SJCRH30 (cell line): ENCODE measurements at regions not wholly inside any gene's neighbourhood (a gene's known extent, or its start where the extent isn't known, plus 50 kb on each side); places are given as distances from the start of the nearest gene placed in this dataset.

Experiments
- DNase-seq, 2 experiments: peaks; one replicate each; pipeline ENCODE4 v3.0.0-alpha.2; 2015 to 2020
- H3K27ac ChIP-seq: fragments of 250-450 bp; sonication (Bioruptor Pico); 2 replicates; pipeline ENCODE4 v1.5.1; 2020; ENCODE audit warnings: mild to moderate bottlenecking, moderate library complexity
- H3K27me3 ChIP-seq: fragments of 250-450 bp; sonication (Bioruptor Pico); 2 replicates; pipeline ENCODE4 v1.5.1; 2020; ENCODE audit warnings: mild to moderate bottlenecking, moderate library complexity
- H3K36me3 ChIP-seq: fragments of 250-450 bp; sonication (Bioruptor Pico); 2 replicates; pipeline ENCODE4 v1.5.1; 2020; ENCODE audit warnings: mild to moderate bottlenecking, moderate library complexity
- H3K4me1 ChIP-seq: fragments of 250-450 bp; sonication (Bioruptor Pico); 2 replicates; pipeline ENCODE4 v1.5.1; 2020; ENCODE audit warnings: mild to moderate bottlenecking, moderate library complexity
- H3K4me3 ChIP-seq: fragments of 250-450 bp; sonication (Bioruptor Pico); 2 replicates; pipeline ENCODE4 v1.5.1; 2020; ENCODE audit warnings: mild to moderate bottlenecking, moderate library complexity
- H3K9me3 ChIP-seq: fragments of 250-450 bp; sonication (Bioruptor Pico); replicated peaks from 2 replicates; pipeline ENCODE4 v1.5.1; 2020; ENCODE audit warnings: mild to moderate bottlenecking, moderate library complexity

DNA sequence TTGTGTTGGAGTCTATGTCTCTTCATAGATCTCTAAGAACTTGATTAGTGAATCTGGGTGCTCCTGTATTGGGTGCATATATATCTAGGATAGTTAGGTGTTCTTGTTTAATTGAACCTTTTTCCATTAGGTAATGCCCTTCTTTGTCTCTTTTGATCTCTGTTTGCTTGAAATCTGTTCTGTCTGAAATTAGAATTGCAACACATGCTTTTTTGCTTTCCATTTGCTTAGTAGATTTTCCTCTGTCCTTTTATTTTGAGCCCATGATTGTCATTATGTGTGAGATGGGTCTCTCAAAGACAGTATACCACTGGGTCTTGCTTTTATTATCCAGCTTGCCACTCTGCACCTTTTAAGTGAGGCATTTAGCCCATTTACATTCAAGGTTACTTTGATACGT, 79.1 kb upstream of the APOOL start:
- Histone ChIP-seq H3K36me3 (no peaks in the 10 kb centered on the region), H3K4me1 (no peaks in the 10 kb centered on the region), H3K4me3 (no peak overlapping the region), H3K27ac (no peak overlapping the region), H3K9me3 (no peaks in the 10 kb centered on the region), H3K27me3 (no peaks in the 10 kb centered on the region)
- DNase-seq = no peak

DNA sequence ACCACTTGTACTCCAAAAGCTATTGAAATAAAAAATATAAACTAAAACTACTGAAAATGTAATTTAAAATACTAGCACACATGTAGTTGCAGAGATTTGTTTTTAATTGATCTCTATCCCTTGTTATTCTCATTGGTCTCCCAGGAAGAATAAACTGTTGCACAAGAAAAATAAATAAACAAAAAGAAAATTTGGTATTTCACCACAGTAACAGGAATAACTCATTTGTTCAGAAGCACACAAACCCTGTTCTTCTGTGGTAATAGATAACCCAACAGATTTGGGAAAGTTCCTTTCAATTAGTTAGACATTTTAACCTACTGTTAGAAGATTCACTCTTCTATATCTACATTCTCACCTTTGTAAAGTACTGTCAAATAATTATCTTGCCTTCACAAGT, 70.9 kb upstream of the APOOL start:
- Histone ChIP-seq H3K4me3 (no peak overlapping the region), H3K9me3 (no peaks in the 10 kb centered on the region), H3K36me3 (no peaks in the 10 kb centered on the region), H3K27ac (no peak overlapping the region), H3K27me3 (no peaks in the 10 kb centered on the region), H3K4me1 (no peaks in the 10 kb centered on the region)
- no peak for DNase-seq

DNA sequence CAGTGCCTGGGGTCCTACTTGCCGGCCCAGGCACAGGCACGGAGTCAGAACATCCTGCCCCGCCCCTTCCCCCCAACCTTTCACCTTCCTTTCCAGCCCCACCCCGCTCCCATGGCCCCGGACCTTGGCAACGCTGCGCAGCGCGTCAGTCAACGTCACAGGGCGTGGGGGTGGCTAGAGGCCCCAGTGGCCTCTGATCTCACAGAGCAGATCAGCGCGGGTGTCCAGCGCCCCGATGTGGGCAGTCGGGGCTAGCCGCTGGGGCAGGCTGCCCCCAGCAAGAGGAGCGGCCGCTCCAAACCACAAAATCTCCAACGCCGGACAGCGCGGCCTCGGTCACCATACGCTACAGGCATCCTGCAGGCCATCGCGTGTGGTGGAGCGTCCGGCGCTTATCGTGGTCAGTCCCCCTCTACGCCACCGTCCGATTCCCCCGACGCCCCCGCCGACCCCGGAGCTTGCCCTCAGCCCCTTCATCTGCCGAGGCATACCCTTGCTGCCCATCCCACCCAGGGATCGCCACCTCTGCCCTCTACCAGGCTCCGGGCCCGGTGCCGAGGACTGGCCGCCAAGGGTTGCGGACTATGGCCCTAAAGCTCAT, 69.6 kb upstream of the APOOL start:
- no peak for DNase-seq
- H3K36me3 ChIP-seq = no peaks in the 10 kb centered on the region
- no peak overlapping the region for H3K4me3 ChIP-seq
- H3K9me3 ChIP-seq = no peaks in the 10 kb centered on the region
- H3K27me3 ChIP-seq = no peaks in the 10 kb centered on the region
- H3K27ac ChIP-seq = no peak overlapping the region
- no peaks in the 10 kb centered on the region for H3K4me1 ChIP-seq
